ENCODE measurements at regions not wholly inside any gene's neighbourhood (a gene's known extent, or its start where the extent isn't known, plus 50 kb on each side); places are given as distances from the start of the nearest gene placed in this dataset.

- TF ChIP-seq CTCF (IDR thresholded peaks at IDR 0.05; ENCODE audit: borderline replicate concordance, extremely low read depth, low read length, poor library complexity, severe bottlenecking) = no peak
- TF ChIP-seq EZH2 (IDR thresholded peaks at IDR 0.05; ENCODE audit: borderline replicate concordance, low read depth, low read length, severe bottlenecking) = no peak
Measured at GRCh38 chr19:46913198-46913851, 52.5 kb downstream of the ARHGAP35 start.
